NCI-H2081 (cell line): ENCODE measurements at regions not wholly inside any gene's neighbourhood (a gene's known extent, or its start where the extent isn't known, plus 50 kb on each side); places are given as distances from the start of the nearest gene placed in this dataset.

Experiments
- DNase-seq, 2 experiments: peaks; one replicate each; lab custom pipeline; 2025; lab: John Stamatoyannopoulos, UW

GRCh38 chr7:46725136-46725535, 804.1 kb upstream of the IGFBP3 start:
- no peak for DNase-seq

- no peak for DNase-seq
These were observed 802.7 kb upstream of the IGFBP3 start for GRCh38 chr7:46723742-46724141.

GRCh38 chr7:46723003-46723402, 801.9 kb upstream of the IGFBP3 start:
- DNase-seq: no peak

GRCh38 chr7:46720761-46721160, 799.7 kb upstream of the IGFBP3 start:
- no peak for DNase-seq

DNA sequence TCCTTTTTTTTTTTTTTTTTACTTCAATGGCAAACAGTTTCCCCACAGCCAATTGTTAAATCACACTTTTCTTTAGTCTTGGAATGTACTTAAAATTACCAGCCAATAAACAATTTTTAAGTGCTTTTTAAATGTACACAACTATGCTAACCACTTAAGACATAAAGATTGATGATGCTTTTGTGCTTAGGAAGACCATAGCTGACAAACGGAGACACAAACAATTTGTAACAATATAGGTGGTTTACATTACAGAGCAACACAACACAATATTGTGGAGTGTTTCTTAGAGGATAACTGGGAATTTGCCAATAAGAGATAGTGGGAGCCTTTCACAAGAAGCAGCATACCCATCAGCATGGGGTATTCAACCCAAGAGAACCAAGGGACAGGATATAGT, 798.5 kb upstream of the IGFBP3 start:
- DNase-seq: no peak

GRCh38 chr7:46716926-46717325, 795.9 kb upstream of the IGFBP3 start:
- no peak for DNase-seq

DNA sequence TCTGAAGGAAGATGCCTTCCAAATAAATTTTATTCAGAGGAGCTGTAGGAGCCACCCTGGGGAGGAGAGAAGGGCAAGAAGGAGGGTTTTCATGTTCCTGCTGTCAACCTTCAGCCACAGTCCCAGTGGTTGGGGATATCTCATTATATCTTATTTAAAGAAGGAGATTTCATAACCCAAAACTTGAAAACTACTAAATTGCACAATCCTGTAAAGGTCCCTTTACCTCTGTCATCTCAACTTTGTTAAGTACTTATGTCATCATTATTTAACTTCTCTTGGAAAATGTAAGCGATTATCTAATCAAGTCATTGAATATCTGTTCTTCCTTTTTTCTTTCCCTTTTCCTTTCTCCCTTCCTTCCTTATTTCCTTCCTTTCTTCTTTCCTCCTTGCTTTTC, 794.5 kb upstream of the IGFBP3 start:
- no peak for DNase-seq

GRCh38 chr7:46714904-46715303, 793.8 kb upstream of the IGFBP3 start:
- DNase-seq: no peak

GRCh38 chr7:46713868-46714596, 793.0 kb upstream of the IGFBP3 start:
- DNase-seq: no peak

- no peak for DNase-seq
These were observed 789.9 kb upstream of the IGFBP3 start for GRCh38 chr7:46710927-46711326.

DNA sequence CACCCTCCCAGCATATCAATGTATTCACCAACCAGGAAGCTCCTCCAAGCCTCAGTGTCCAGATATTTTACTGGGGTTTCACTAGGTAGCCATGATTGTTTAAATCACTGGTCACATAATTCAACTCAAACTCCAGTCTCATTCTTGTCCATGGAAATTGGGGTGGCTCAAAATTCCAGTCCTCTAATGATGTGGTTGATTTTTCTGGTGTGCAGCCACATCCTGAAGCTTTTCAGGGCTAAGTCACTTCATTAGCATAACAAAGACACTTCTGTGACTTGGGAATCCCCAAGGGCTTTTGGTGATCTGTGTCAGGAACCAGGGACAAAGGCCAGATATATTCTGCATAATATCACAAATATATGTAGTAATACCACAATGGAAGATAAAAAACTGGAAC, 786.9 kb upstream of the IGFBP3 start:
- no peak for DNase-seq

DNA sequence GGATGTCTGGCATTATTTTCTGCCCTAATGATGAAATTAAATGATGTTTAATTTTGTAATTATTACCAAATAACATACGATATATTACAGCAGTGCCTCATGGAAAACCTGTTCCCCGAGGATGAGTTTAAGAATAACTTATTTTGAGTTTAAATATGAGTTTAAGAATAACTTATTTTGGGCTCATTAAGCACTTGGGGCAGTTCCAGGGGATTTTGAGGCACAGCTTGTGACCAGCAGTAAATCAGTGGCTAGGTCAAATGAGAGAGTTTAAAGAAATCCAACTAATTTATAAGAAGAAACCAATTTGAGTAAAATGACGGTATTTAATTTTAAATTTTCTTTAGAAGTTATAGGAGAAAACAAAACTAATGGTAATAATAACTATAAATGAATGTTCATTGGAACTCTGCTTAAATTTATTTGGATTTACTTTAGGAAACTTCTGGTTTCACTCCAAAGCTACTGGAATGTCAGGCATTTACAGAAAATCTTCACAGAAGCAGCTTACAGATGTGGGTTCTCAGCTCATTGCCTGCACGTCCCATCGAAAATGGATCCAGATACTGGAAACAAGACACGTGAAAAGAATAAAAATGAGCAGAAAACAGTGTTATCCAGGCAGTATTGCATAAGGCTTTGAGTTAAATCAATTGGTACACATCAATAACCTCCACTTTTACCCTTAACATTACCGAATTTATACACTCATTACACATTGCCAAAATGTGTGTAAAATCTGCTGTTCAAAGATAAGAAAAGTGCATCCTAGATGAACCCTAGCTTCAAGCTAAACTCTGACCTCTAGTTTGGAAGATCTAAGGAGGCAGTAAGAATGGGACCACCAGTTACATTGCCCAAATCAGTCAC, 784.5 kb upstream of the IGFBP3 start:
- DNase-seq: no peak

DNA sequence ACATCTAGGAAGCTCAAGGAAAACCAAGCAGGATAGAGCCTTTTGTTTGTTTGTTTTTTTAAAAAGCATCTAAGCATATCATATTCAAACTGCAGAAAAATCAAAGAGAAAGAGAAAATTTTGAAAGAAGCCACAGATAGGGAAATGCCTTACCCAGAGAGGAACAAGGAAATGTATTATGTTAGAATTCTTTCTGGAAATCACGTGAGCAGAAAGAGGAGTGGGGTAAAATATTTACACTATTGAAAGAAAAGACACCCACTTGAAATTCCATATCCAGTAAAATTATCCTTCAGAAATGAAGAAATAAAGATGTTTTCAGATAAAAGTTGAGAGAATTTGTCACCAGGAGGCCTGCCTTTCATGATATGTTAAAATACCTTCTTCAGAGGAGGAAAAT, 775.7 kb upstream of the IGFBP3 start:
- no peak for DNase-seq

DNA sequence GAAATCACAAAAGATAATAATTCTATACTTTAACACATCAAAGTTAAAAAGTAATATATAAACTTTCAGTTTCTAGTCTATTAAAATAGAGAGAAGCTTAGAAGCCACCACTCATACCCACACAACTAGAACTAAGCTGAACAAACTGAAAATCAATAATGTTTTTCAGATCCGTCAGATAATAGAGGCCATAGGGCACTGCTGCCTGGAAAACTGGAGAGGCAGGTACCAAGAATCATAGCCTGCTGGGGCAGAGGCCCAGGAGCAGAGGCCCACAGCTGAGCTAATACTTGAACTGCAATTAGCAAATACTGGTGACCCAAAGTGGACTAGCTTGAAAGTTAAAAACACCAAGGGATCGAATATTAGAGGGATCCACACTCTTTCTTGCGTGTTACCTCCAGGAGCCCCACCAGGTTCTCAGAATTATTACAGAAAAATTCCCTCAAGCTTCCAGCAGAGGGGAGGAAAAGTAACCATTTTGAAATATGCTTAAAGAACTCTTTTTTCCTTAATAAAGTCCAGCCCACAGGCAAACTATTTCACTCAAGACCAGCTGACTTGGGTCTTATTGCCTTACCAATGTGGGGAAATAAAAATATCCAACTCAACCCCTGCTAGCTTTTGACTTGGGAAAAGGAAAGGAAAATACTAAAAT, 774.1 kb upstream of the IGFBP3 start:
- DNase-seq: no peak

- no peak for DNase-seq
These were observed 773.0 kb upstream of the IGFBP3 start for GRCh38 chr7:46694058-46694457.

- no peak for DNase-seq
These were observed 766.1 kb upstream of the IGFBP3 start for GRCh38 chr7:46687203-46687602.

- DNase-seq: no peak
These were observed 764.0 kb upstream of the IGFBP3 start for GRCh38 chr7:46685051-46685450.

GRCh38 chr7:46682836-46683624, 762.0 kb upstream of the IGFBP3 start:
- no peak for DNase-seq

- DNase-seq: no peak
These were observed 760.9 kb upstream of the IGFBP3 start for GRCh38 chr7:46681865-46682503.

- no peak for DNase-seq
These were observed 759.1 kb upstream of the IGFBP3 start for GRCh38 chr7:46680147-46680546.

DNA sequence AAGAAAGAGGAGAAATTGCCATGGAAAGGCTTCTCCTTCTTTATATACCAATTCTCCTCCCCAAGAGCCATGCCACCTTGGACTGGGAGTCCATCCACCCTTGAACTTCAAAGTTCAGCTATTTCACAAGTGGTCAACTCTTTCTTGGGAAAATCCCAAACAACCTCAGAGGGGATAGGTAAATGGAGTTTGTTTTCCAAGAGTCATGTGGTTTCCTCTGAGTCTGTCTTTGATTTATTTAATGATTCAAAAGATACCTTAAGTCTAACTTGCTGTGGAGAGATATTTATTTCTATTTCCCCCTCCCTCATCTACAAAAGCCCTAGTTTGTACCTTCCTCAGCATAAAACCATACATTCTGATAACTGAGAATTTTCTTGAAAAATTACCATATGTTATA, 758.6 kb upstream of the IGFBP3 start:
- DNase-seq: no peak

DNA sequence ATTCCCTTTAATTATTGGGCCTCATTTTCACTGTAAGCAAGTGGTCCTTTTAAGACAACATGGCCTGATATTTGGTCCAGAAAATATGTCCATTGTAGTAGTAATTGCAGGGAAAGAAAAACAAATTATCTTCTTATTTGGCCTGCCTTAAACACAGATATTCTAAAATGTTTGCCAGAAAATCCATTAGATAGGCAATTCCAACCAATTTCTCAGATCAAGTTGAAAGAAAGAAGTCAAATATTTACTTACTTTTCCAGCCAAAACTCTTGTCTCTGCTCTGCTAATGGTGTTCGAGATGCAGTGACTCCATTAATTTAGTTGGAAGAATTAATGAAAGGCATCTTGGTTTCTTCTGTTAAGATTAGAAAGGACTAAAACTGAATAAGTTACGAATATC, 757.3 kb upstream of the IGFBP3 start:
- no peak for DNase-seq
